Liver (tissue), 3 donors: ENCODE measurements at regions not wholly inside any gene's neighbourhood (a gene's known extent, or its start where the extent isn't known, plus 50 kb on each side); places are given as distances from the start of the nearest gene placed in this dataset.

ENCODE experiments used
- FOXA1 ChIP-seq: IDR thresholded peaks from 2 replicates; pipeline ENCODE4 v1.6.1; 2016; ENCODE audit warnings: antibody characterized with exemption
- GABPA ChIP-seq, 2 donors: IDR thresholded peaks in 1 of 2; conservative IDR thresholded peaks in 1 of 2; 2 replicates each; pipeline ENCODE4 v1.6.1; 2016; ENCODE audit warnings: antibody characterized with exemption in 2 of 2, mild to moderate bottlenecking in 1 of 2, moderate library complexity in 1 of 2
- HNF4A ChIP-seq, 2 donors: conservative IDR thresholded peaks; 2 replicates each; pipeline ENCODE4 v1.6.1; 2016; ENCODE audit warnings: antibody characterized with exemption in 2 of 2, mild to moderate bottlenecking in 2 of 2
- RAD21 ChIP-seq, 2 donors: IDR thresholded peaks; 2 replicates each; pipeline ENCODE4 v1.6.1; 2016; ENCODE audit warnings: antibody characterized with exemption in 2 of 2, mild to moderate bottlenecking in 2 of 2
- SP1 ChIP-seq: IDR thresholded peaks from 2 replicates; pipeline ENCODE4 v1.6.1; 2018; ENCODE audit warnings: antibody characterized with exemption, mild to moderate bottlenecking
- TF ChIP-seq, protein P1 (sequence below): fragments of 150-350 bp; IDR thresholded peaks from 2 replicates; pipeline ENCODE4 v1.5.1; 2017; ENCODE audit warnings: improper control_type of control experiment, low read depth, low read length; ENCODE audit not compliant: missing input control
- TF ChIP-seq, protein P2 (sequence below): IDR thresholded peaks from 2 replicates; pipeline ENCODE4 v1.6.1; 2016; ENCODE audit warnings: antibody characterized with exemption
- TF ChIP-seq, protein P3 (sequence below): IDR thresholded peaks from 2 replicates; pipeline ENCODE4 v1.6.1; 2016; ENCODE audit warnings: antibody characterized with exemption, mild to moderate bottlenecking
- donor health status: healthy.
- donor health status: healthy.

DNA sequence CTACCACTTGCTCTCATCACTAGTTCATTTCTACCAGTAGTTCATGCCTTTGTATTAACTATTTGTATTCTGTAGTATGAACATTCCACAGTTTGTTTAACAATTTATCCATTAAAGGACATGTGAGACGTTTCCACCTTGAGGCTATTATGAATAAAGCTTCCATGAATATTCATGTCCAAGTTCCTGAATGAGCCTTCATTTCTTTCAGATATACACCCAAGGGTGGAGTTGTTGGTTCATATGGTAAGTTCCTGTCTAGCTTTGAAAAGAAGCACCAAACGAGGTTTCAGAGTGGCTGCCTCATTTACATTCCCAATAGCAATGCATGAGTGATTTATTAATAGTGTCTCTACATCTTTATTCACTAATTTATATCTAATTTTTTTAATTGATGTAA lies 407.8 kb upstream of the C16orf82 start:
- TF ChIP-seq, protein P1, sequence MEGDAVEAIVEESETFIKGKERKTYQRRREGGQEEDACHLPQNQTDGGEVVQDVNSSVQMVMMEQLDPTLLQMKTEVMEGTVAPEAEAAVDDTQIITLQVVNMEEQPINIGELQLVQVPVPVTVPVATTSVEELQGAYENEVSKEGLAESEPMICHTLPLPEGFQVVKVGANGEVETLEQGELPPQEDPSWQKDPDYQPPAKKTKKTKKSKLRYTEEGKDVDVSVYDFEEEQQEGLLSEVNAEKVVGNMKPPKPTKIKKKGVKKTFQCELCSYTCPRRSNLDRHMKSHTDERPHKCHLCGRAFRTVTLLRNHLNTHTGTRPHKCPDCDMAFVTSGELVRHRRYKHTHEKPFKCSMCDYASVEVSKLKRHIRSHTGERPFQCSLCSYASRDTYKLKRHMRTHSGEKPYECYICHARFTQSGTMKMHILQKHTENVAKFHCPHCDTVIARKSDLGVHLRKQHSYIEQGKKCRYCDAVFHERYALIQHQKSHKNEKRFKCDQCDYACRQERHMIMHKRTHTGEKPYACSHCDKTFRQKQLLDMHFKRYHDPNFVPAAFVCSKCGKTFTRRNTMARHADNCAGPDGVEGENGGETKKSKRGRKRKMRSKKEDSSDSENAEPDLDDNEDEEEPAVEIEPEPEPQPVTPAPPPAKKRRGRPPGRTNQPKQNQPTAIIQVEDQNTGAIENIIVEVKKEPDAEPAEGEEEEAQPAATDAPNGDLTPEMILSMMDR, result no peak
- TF ChIP-seq, protein P2, sequence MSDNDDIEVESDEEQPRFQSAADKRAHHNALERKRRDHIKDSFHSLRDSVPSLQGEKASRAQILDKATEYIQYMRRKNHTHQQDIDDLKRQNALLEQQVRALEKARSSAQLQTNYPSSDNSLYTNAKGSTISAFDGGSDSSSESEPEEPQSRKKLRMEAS, result no peak
- no peak for TF ChIP-seq HNF4A (conservative IDR thresholded peaks at IDR 0.05)
- TF ChIP-seq GABPA (IDR thresholded peaks at IDR 0.05 in 1 of 2, conservative IDR thresholded peaks at IDR 0.05 in 1 of 2), result no peak
- no peak for TF ChIP-seq RAD21 (IDR thresholded peaks at IDR 0.05)
- TF ChIP-seq SP1, result no peak
- no peak for TF ChIP-seq FOXA1
- TF ChIP-seq, protein P3, sequence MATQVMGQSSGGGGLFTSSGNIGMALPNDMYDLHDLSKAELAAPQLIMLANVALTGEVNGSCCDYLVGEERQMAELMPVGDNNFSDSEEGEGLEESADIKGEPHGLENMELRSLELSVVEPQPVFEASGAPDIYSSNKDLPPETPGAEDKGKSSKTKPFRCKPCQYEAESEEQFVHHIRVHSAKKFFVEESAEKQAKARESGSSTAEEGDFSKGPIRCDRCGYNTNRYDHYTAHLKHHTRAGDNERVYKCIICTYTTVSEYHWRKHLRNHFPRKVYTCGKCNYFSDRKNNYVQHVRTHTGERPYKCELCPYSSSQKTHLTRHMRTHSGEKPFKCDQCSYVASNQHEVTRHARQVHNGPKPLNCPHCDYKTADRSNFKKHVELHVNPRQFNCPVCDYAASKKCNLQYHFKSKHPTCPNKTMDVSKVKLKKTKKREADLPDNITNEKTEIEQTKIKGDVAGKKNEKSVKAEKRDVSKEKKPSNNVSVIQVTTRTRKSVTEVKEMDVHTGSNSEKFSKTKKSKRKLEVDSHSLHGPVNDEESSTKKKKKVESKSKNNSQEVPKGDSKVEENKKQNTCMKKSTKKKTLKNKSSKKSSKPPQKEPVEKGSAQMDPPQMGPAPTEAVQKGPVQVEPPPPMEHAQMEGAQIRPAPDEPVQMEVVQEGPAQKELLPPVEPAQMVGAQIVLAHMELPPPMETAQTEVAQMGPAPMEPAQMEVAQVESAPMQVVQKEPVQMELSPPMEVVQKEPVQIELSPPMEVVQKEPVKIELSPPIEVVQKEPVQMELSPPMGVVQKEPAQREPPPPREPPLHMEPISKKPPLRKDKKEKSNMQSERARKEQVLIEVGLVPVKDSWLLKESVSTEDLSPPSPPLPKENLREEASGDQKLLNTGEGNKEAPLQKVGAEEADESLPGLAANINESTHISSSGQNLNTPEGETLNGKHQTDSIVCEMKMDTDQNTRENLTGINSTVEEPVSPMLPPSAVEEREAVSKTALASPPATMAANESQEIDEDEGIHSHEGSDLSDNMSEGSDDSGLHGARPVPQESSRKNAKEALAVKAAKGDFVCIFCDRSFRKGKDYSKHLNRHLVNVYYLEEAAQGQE, result no peak
